ENCODE measurements at regions not wholly inside any gene's neighbourhood (a gene's known extent, or its start where the extent isn't known, plus 50 kb on each side); places are given as distances from the start of the nearest gene placed in this dataset.

DNA sequence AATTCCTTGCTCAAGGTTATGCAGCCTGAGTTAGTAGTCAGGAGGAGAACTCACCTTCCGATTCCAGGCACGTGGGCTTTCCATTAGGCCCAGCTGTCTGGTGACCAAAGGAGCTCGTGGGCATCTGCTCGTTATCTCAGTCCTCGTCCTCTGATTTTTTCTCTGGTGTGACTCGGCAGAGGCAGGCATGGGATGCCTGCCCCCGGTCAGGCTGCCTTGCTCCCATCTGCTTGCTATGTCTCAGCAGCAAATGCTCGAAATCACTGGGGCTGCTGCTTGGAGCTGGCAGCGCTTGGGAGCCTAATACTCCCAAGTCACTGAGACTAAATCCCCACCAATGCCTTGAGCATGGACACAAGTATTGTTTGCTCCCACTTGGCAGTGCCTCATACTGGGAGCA is 84.5 kb upstream of the NMNAT3 start:
- DNase-seq (ENCODE audit: low spot score), result no peak
- POLR2A ChIA-PET, result no interaction called here
- CTCF ChIA-PET, result no interaction called here
- no peaks in the 10 kb centered on the region for H3K36me3 Mint-ChIP-seq
- ATAC-seq, result no peak
- no peaks in the 10 kb centered on the region; the same call in 1 of the 2 replicates for H3K9me3 Mint-ChIP-seq
- TF ChIP-seq TP53 (CRISPR knock-in tag; IDR thresholded peaks at IDR 0.05) (no peak), NR2C2 (CRISPR knock-in tag; IDR thresholded peaks at IDR 0.05) (no peak), ZNF512 (CRISPR knock-in tag; IDR thresholded peaks at IDR 0.05; ENCODE audit: borderline replicate concordance) (no peak)
- TF ChIP-seq, protein P1, sequence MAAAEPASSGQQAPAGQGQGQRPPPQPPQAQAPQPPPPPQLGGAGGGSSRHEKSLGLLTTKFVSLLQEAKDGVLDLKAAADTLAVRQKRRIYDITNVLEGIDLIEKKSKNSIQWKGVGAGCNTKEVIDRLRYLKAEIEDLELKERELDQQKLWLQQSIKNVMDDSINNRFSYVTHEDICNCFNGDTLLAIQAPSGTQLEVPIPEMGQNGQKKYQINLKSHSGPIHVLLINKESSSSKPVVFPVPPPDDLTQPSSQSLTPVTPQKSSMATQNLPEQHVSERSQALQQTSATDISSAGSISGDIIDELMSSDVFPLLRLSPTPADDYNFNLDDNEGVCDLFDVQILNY (CRISPR knock-in tag; IDR thresholded peaks at IDR 0.05), result no peak
- TF ChIP-seq, protein P2, sequence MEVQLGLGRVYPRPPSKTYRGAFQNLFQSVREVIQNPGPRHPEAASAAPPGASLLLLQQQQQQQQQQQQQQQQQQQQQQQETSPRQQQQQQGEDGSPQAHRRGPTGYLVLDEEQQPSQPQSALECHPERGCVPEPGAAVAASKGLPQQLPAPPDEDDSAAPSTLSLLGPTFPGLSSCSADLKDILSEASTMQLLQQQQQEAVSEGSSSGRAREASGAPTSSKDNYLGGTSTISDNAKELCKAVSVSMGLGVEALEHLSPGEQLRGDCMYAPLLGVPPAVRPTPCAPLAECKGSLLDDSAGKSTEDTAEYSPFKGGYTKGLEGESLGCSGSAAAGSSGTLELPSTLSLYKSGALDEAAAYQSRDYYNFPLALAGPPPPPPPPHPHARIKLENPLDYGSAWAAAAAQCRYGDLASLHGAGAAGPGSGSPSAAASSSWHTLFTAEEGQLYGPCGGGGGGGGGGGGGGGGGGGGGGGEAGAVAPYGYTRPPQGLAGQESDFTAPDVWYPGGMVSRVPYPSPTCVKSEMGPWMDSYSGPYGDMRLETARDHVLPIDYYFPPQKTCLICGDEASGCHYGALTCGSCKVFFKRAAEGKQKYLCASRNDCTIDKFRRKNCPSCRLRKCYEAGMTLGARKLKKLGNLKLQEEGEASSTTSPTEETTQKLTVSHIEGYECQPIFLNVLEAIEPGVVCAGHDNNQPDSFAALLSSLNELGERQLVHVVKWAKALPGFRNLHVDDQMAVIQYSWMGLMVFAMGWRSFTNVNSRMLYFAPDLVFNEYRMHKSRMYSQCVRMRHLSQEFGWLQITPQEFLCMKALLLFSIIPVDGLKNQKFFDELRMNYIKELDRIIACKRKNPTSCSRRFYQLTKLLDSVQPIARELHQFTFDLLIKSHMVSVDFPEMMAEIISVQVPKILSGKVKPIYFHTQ (CRISPR knock-in tag; IDR thresholded peaks at IDR 0.05), result no peak
- H3K4me1 Mint-ChIP-seq, result no peaks in the 10 kb centered on the region
- no peak overlapping the region for H3K27ac Mint-ChIP-seq
- H3K4me3 Mint-ChIP-seq, result no peak overlapping the region
- H3K27me3 Mint-ChIP-seq (ENCODE audit: low read depth), result no peaks in the 10 kb centered on the region; the same call in 1 of the 2 replicates

DNA sequence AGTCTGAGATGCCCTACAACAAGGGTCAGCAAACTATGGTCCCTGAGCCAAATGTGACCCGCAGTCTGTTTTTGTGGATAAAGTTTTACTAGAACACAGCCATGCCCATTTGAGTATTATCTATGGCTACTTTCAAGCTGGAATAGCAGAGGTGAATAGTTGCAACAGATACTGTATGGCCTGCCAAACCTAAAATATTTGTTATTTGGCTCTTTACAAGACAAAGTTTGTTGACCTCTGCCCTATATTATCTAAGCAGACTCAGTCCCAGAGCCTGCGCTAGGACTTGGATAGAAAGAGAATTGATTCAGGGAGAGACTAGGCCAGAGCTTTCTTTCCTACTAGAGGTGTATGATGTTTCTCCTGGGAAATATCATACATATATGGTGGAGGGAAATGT is 81.7 kb upstream of the NMNAT3 start:
- TF ChIP-seq, protein P3, sequence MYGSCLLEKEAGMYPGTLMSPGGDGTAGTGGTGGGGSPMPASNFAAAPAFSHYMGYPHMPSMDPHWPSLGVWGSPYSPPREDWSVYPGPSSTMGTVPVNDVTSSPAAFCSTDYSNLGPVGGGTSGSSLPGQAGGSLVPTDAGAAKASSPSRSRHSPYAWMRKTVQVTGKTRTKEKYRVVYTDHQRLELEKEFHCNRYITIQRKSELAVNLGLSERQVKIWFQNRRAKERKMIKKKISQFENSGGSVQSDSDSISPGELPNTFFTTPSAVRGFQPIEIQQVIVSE (CRISPR knock-in tag; IDR thresholded peaks at IDR 0.05; ENCODE audit: borderline replicate concordance), result no peak
- TF ChIP-seq ZBTB43 (CRISPR knock-in tag; IDR thresholded peaks at IDR 0.05) (no peak), GRHL2 (CRISPR knock-in tag; IDR thresholded peaks at IDR 0.05; ENCODE audit: insufficient replicate concordance, severe bottlenecking) (no peak), ZNF512 (CRISPR knock-in tag; IDR thresholded peaks at IDR 0.05; ENCODE audit: borderline replicate concordance) (no peak), GTF2I (CRISPR knock-in tag; conservative IDR thresholded peaks at IDR 0.05) (no peak), TP53 (CRISPR knock-in tag; IDR thresholded peaks at IDR 0.05) (no peak), RORB (CRISPR knock-in tag; IDR thresholded peaks at IDR 0.05) (no peak), USF2 (CRISPR knock-in tag; IDR thresholded peaks at IDR 0.05) (no peak), FOXK1 (CRISPR knock-in tag; IDR thresholded peaks at IDR 0.05) (no peak), SOX15 (CRISPR knock-in tag; IDR thresholded peaks at IDR 0.05) (no peak), GABPB1 (CRISPR knock-in tag; IDR thresholded peaks at IDR 0.05) (no peak)
- TF ChIP-seq, protein P4, sequence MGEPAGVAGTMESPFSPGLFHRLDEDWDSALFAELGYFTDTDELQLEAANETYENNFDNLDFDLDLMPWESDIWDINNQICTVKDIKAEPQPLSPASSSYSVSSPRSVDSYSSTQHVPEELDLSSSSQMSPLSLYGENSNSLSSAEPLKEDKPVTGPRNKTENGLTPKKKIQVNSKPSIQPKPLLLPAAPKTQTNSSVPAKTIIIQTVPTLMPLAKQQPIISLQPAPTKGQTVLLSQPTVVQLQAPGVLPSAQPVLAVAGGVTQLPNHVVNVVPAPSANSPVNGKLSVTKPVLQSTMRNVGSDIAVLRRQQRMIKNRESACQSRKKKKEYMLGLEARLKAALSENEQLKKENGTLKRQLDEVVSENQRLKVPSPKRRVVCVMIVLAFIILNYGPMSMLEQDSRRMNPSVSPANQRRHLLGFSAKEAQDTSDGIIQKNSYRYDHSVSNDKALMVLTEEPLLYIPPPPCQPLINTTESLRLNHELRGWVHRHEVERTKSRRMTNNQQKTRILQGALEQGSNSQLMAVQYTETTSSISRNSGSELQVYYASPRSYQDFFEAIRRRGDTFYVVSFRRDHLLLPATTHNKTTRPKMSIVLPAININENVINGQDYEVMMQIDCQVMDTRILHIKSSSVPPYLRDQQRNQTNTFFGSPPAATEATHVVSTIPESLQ (CRISPR knock-in tag; IDR thresholded peaks at IDR 0.05), result no peak
- no peaks in the 10 kb centered on the region; the same call in 1 of the 2 replicates for H3K27me3 Mint-ChIP-seq (ENCODE audit: low read depth)
- no peaks in the 10 kb centered on the region for H3K36me3 Mint-ChIP-seq
- ATAC-seq, result no peak
- no peak for DNase-seq (ENCODE audit: low spot score)
- no peak overlapping the region for H3K27ac Mint-ChIP-seq
- H3K4me1 Mint-ChIP-seq, result no peaks in the 10 kb centered on the region
- ChIA-PET CTCF (no interaction called here), POLR2A (no interaction called here)
- H3K9me3 Mint-ChIP-seq, result peaks cover 5% of the 10 kb centered on the region; the same call in 1 of the 2 replicates
- H3K4me3 Mint-ChIP-seq, result no peak overlapping the region

Measured in WTC11 (cell line).